ENCODE measurements at regions not wholly inside any gene's neighbourhood (a gene's known extent, or its start where the extent isn't known, plus 50 kb on each side); places are given as distances from the start of the nearest gene placed in this dataset.

- TF ChIP-seq POLR2A (IDR thresholded peaks at IDR 0.05; ENCODE audit: low read length) (no peak), GATA1 (IDR thresholded peaks at IDR 0.05; ENCODE audit: low read depth, low read length) (no peak)
These were observed 960.3 kb downstream of the VRK1 start for GRCh38 chr14:97757491-97757890.

Data from erythroblast (primary cell).